KMS-11 (cell line): ENCODE measurements at regions not wholly inside any gene's neighbourhood (a gene's known extent, or its start where the extent isn't known, plus 50 kb on each side); places are given as distances from the start of the nearest gene placed in this dataset.

ENCODE experiments used
- H2AFZ ChIP-seq: fragments of 200-600 bp; sonication (generic); 2 replicates; pipeline ENCODE4 v1.6.1; 2016; ENCODE audit warnings: antibody characterized with exemption, mixed run types, low read depth
- H3K27ac ChIP-seq: fragments of 200-600 bp; sonication (generic); 2 replicates; pipeline ENCODE4 v1.6.1; 2016; ENCODE audit warnings: mild to moderate bottlenecking, mixed run types
- H3K27me3 ChIP-seq: fragments of 200-600 bp; sonication (generic); 2 replicates; pipeline ENCODE4 v1.6.1; 2017; ENCODE audit warnings: mild to moderate bottlenecking, low read depth, mixed run types, moderate library complexity; ENCODE audit not compliant: insufficient read depth
- H3K36me3 ChIP-seq: fragments of 200-600 bp; sonication (generic); 2 replicates; pipeline ENCODE4 v1.6.1; 2017; ENCODE audit warnings: mild to moderate bottlenecking, mixed run types; ENCODE audit not compliant: insufficient read depth
- H3K4me1 ChIP-seq: fragments of 200-600 bp; sonication (generic); 2 replicates; pipeline ENCODE4 v1.6.1; 2016; ENCODE audit warnings: mild to moderate bottlenecking, low read depth, mixed run types; ENCODE audit not compliant: poor library complexity, severe bottlenecking
- H3K4me2 ChIP-seq: fragments of 200-600 bp; sonication (generic); 2 replicates; pipeline ENCODE4 v1.7.0; 2016; ENCODE audit warnings: mild to moderate bottlenecking, mixed run types
- H3K4me3 ChIP-seq: fragments of 200-600 bp; sonication (generic); IDR thresholded peaks from 2 replicates; pipeline ENCODE4 v1.6.1; 2017; ENCODE audit warnings: low read depth, low read length, mixed read lengths; ENCODE audit not compliant: insufficient read depth
- H3K79me2 ChIP-seq: fragments of 200-600 bp; sonication (generic); 2 replicates; pipeline ENCODE4 v1.6.1; 2016; ENCODE audit warnings: low read depth, mixed run types; ENCODE audit not compliant: insufficient read depth
- H3K9ac ChIP-seq: fragments of 200-600 bp; sonication (generic); 2 replicates; pipeline ENCODE4 v1.6.1; 2016; ENCODE audit warnings: mild to moderate bottlenecking, mixed run types
- H4K20me1 ChIP-seq: fragments of 200-600 bp; sonication (generic); 2 replicates; pipeline ENCODE4 v1.6.1; 2016; ENCODE audit warnings: mild to moderate bottlenecking, mixed run types; ENCODE audit not compliant: insufficient read depth
- CTCF ChIP-seq: fragments of 200-600 bp; sonication (generic); conservative IDR thresholded peaks from 2 replicates; pipeline ENCODE4 v1.6.1; 2017; ENCODE audit warnings: low read depth, mild to moderate bottlenecking, antibody characterized with exemption, low read length, moderate library complexity, mixed read lengths

DNA sequence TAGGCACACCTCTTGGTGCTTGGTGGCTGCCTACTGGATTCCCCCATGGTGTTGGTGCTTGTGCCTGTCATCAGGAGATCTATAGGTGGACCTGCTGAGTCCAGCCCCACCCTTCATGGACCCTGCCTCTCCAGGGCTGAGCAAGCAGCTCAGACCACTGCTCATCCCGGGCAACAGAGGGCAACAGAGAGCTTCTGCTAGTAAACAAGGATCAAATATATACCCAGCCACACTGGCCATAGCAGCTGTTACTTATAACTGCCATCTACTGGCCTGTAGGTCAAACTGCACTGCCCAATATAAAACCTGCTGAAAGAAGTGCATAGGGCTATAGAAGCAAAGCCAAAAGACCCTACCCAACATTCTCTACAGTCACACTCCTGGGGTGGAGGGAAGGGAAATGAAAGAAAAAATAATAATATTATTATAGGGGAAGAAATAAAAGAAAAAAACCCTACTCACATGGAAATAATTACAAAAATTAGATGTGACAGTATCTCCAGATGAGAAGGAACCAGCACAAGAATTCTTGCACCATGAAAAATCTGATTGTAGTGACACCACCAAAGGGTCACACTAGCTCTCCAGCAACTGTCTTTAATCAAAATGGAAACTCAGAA is 54.9 kb upstream of the ZNF800 start:
- no peaks in the 10 kb centered on the region for H3K4me1 ChIP-seq
- H3K27ac ChIP-seq = no peak overlapping the region
- H3K79me2 ChIP-seq = no peaks in the 10 kb centered on the region
- H4K20me1 ChIP-seq = no peaks in the 10 kb centered on the region
- H3K4me2 ChIP-seq = no peak overlapping the region
- H3K27me3 ChIP-seq = no peaks in the 10 kb centered on the region
- H3K36me3 ChIP-seq = no peaks in the 10 kb centered on the region
- no peak overlapping the region for H2AFZ ChIP-seq
- no peak overlapping the region for H3K4me3 ChIP-seq
- peak; percentile 90 for TF ChIP-seq CTCF
- no peak overlapping the region for H3K9ac ChIP-seq

DNA sequence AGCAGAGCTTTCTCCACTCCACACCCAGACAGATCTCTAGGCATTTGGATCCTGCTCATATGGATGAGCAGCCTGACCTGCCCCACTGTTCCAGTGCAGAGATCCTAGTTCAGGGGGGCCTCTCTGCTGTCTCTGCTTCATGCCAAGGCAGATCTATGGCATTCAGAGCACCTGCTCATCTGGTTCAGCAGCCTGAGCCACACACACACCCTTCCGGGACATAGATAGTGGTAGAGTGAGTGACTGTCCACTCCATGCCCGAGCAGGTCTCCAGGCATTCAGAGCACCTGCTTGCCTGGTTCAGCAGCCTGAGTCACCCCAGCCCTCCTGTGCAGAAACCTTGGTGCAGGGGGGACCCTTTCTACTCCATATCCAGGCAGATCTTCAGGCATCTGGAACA is 54.3 kb upstream of the ZNF800 start:
- Histone ChIP-seq H3K27me3 (no peaks in the 10 kb centered on the region), H3K36me3 (no peaks in the 10 kb centered on the region), H4K20me1 (no peaks in the 10 kb centered on the region), H3K27ac (no peak overlapping the region), H3K9ac (no peak overlapping the region), H3K79me2 (no peaks in the 10 kb centered on the region), H3K4me2 (no peak overlapping the region), H3K4me1 (no peaks in the 10 kb centered on the region), H2AFZ (no peak overlapping the region), H3K4me3 (no peak overlapping the region)
- TF ChIP-seq CTCF = no peak
